HG03469 (cell line): ENCODE measurements at regions not wholly inside any gene's neighbourhood (a gene's known extent, or its start where the extent isn't known, plus 50 kb on each side); places are given as distances from the start of the nearest gene placed in this dataset.
"Not testable (repeated sequence)": the region's sequence is repeated elsewhere in the genome, so short reads cannot be mapped to it uniquely, and the experiment has no call there.

Experiments
- ATAC-seq: cut with Tn5 transposase; IDR thresholded peaks from one replicate; pipeline ENCODE4 v1.9.1; 2021; ENCODE audit warnings: mild to moderate bottlenecking, moderate library complexity, moderate number of reproducible peaks; ENCODE audit not compliant: unreplicated experiment

GRCh38 chr4:33980361-33980760, 2264.0 kb downstream of the ARAP2 start:
- no peak for ATAC-seq

GRCh38 chr4:33989820-33990443, 2254.4 kb downstream of the ARAP2 start:
- no peak for ATAC-seq

GRCh38 chr4:33996075-33996718, 2248.1 kb downstream of the ARAP2 start:
- ATAC-seq = no peak

- no peak for ATAC-seq
Observed at GRCh38 chr4:33998291-33998690, 2246.0 kb downstream of the ARAP2 start.

GRCh38 chr4:34000356-34000755, 2244.0 kb downstream of the ARAP2 start:
- no peak for ATAC-seq

- ATAC-seq = not testable (repeated sequence)
Observed at GRCh38 chr4:34006540-34006939, 2237.8 kb downstream of the ARAP2 start.

GRCh38 chr4:34009951-34010350, 2234.4 kb downstream of the ARAP2 start:
- no peak for ATAC-seq

- ATAC-seq = no peak
Observed at GRCh38 chr4:34010751-34011519, 2233.4 kb downstream of the ARAP2 start.

GRCh38 chr4:34035225-34035624, 2209.1 kb downstream of the ARAP2 start:
- ATAC-seq = no peak

- no peak for ATAC-seq
Observed at GRCh38 chr4:34037280-34037679, 2207.0 kb downstream of the ARAP2 start.

GRCh38 chr4:34039766-34040165, 2204.5 kb downstream of the ARAP2 start:
- ATAC-seq = no peak

GRCh38 chr4:34043131-34043530, 2201.2 kb downstream of the ARAP2 start:
- ATAC-seq = no peak

GRCh38 chr4:34046580-34046979, 2197.7 kb downstream of the ARAP2 start:
- ATAC-seq = no peak

GRCh38 chr4:34047363-34047762, 2197.0 kb downstream of the ARAP2 start:
- no peak for ATAC-seq

GRCh38 chr4:34066126-34066525, 2178.2 kb downstream of the ARAP2 start:
- no peak for ATAC-seq

GRCh38 chr4:34091451-34091850, 2152.9 kb downstream of the ARAP2 start:
- ATAC-seq = no peak

- no peak for ATAC-seq
Observed at GRCh38 chr4:34094114-34094513, 2150.2 kb downstream of the ARAP2 start.

- ATAC-seq = no peak
Observed at GRCh38 chr4:34105311-34105710, 2139.0 kb downstream of the ARAP2 start.

GRCh38 chr4:34108391-34108790, 2135.9 kb downstream of the ARAP2 start:
- no peak for ATAC-seq

GRCh38 chr4:34112573-34112972, 2131.7 kb downstream of the ARAP2 start:
- ATAC-seq = no peak

- ATAC-seq = no peak
Observed at GRCh38 chr4:34138385-34138784, 2105.9 kb downstream of the ARAP2 start.

- no peak for ATAC-seq
Observed at GRCh38 chr4:34139346-34139745, 2105.0 kb downstream of the ARAP2 start.
